Activated B cell treated with CpG ODN at 0.5 μM for 24 hours (primary cell): ENCODE measurements at regions not wholly inside any gene's neighbourhood (a gene's known extent, or its start where the extent isn't known, plus 50 kb on each side); places are given as distances from the start of the nearest gene placed in this dataset.

Source experiments
- ATAC-seq: fragments of 200-7000 bp; cut with Tn5 transposase; one replicate; pipeline ENCODE4 v1.10.0; 2021; ENCODE audit warnings: low read depth, mild to moderate bottlenecking, moderate library complexity
- CTCF ChIA-PET: fragments of 350-600 bp; sonication (Branson Sonifier 250); formaldehyde crosslinking; loops from one replicate; lab custom pipeline; 2021; ENCODE audit warnings: antibody characterized with exemption; lab: Charles Lee
- POLR2A ChIA-PET: fragments of 350-600 bp; sonication (Branson Sonifier 250); formaldehyde crosslinking; loops from one replicate; lab custom pipeline; 2021; ENCODE audit warnings: antibody characterized with exemption; lab: Charles Lee
- DNase-seq: peaks from one replicate; pipeline ENCODE4 v3.0.0; 2022
- H3K27ac Mint-ChIP-seq: one replicate; pipeline ENCODE4 v1.8.0; 2020; ENCODE audit warnings: mixed read lengths
- H3K27me3 Mint-ChIP-seq: one replicate; pipeline ENCODE4 v1.8.0; 2021; ENCODE audit warnings: mixed read lengths
- H3K36me3 Mint-ChIP-seq: one replicate; pipeline ENCODE4 v1.8.0; 2021; ENCODE audit warnings: low read depth, mixed read lengths
- H3K4me1 Mint-ChIP-seq: one replicate; pipeline ENCODE4 v1.8.0; 2021; ENCODE audit warnings: mixed read lengths
- H3K4me3 Mint-ChIP-seq: one replicate; pipeline ENCODE4 v1.8.0; 2020; ENCODE audit warnings: mild to moderate bottlenecking, mixed read lengths
- H3K9me3 Mint-ChIP-seq: one replicate; pipeline ENCODE4 v1.8.0; 2020; ENCODE audit warnings: mixed read lengths
- intact Hi-C: fragments of 100-400 bp; cut with micrococcal nuclease; formaldehyde crosslinking; loops from one replicate; pipeline ENCODE4 v1.15.1; 2024
- TF ChIP-seq, protein P1 (sequence below): fragments of 200-600 bp; IDR thresholded peaks from one replicate; pipeline ENCODE4 v1.8.0; 2022; ENCODE audit warnings: antibody characterized with exemption, mild to moderate bottlenecking

DNA sequence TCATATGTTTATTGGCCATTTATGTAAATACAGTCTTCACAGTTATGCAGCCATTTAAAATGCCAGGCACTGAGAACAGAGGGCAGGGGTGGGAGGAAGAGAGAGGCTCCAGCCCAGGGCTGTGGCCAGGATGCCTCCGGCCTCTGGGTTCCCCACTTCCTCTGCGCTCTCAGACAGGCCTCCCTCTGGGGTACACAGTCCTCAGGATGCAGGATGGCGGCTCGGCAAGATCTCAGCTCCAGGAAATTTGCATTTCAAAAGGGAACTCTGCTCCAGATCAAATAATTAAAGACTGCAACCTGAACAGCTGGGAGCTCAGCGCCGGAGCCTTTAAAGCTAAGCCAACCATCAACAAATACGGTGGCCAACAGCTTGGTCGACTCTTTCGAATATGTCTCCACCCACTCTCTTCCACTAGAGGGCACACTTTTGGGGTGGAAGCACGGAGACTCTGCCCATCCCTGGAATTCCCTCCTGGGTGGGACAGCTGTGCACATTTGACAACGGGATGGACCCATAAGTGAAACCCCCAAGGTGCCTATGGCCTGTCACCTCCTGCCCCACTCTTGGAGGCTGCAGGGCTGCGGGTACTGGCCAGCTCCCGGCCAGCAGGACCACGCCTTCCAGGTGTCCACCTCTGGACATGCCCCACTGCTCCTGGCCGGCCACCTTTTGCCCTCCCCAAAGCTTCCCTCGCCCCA, 1044.7 kb downstream of the BRD1 start:
- ChIA-PET CTCF (no interaction called here), POLR2A (no interaction called here)
- Mint-ChIP-seq H3K9me3 (no peaks in the 10 kb centered on the region), H3K36me3 (no peaks in the 10 kb centered on the region), H3K27me3 (no peaks in the 10 kb centered on the region), H3K27ac (no peak overlapping the region), H3K4me1 (no peaks in the 10 kb centered on the region), H3K4me3 (no peak overlapping the region)
- TF ChIP-seq, protein P1, sequence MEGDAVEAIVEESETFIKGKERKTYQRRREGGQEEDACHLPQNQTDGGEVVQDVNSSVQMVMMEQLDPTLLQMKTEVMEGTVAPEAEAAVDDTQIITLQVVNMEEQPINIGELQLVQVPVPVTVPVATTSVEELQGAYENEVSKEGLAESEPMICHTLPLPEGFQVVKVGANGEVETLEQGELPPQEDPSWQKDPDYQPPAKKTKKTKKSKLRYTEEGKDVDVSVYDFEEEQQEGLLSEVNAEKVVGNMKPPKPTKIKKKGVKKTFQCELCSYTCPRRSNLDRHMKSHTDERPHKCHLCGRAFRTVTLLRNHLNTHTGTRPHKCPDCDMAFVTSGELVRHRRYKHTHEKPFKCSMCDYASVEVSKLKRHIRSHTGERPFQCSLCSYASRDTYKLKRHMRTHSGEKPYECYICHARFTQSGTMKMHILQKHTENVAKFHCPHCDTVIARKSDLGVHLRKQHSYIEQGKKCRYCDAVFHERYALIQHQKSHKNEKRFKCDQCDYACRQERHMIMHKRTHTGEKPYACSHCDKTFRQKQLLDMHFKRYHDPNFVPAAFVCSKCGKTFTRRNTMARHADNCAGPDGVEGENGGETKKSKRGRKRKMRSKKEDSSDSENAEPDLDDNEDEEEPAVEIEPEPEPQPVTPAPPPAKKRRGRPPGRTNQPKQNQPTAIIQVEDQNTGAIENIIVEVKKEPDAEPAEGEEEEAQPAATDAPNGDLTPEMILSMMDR: no peak
- no peak for ATAC-seq
- no peak for DNase-seq
- intact Hi-C loops: no loop called here

DNA sequence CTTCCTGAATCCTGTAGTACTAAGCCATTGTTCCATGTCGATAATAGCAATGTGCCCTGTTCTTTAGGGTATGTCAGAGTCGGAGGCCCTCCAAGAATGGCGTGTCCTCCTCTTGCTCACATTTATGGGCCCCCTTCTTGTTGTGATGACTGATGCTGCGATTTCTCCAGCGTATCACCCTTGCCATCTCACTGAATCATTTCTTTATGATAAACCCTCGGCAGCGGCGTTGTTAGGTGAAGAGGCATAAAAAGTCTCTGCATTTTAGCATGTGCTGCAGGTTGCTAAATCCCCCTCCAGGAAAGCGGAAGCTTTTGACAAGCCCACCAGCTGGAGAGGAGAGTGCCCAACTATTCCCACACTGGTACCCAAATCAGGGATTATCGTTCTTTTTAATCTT, 1045.3 kb downstream of the BRD1 start:
- TF ChIP-seq, protein P1: no peak
- intact Hi-C loops: no loop called here
- Mint-ChIP-seq H3K36me3 (no peaks in the 10 kb centered on the region), H3K4me3 (no peak overlapping the region), H3K27ac (no peak overlapping the region), H3K4me1 (no peaks in the 10 kb centered on the region), H3K9me3 (peaks cover 2% of the 10 kb centered on the region), H3K27me3 (no peaks in the 10 kb centered on the region)
- ATAC-seq: no peak
- ChIA-PET POLR2A (no interaction called here), CTCF (no interaction called here)
- DNase-seq: no peak

DNA sequence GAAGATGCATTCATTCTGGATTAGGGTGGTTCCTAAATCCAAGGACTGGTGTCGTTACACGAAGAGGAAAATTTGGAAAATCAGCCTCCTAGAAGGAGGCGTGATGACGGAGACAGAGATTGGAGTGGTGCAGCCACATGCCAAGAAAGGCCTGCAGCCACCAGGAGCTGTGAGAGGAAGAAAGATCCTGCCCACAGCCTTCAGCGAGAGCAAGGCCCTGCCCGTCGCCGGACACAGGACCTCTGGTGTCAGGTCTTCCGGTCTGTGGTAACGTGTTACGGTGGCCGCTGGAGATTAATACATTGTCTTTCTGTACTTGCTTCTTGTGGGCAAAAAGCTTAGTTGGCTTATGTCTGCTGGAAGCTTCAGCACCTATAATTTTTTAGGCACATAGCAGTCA, 1045.8 kb downstream of the BRD1 start:
- ATAC-seq: no peak
- Mint-ChIP-seq H3K27ac (no peak overlapping the region), H3K36me3 (no peaks in the 10 kb centered on the region), H3K9me3 (peaks cover 6% of the 10 kb centered on the region), H3K27me3 (no peaks in the 10 kb centered on the region), H3K4me1 (no peaks in the 10 kb centered on the region), H3K4me3 (no peak overlapping the region)
- TF ChIP-seq, protein P1: no peak
- CTCF ChIA-PET: no interaction called here
- intact Hi-C loops: no loop called here
- no peak for DNase-seq
- POLR2A ChIA-PET: no interaction called here

DNA sequence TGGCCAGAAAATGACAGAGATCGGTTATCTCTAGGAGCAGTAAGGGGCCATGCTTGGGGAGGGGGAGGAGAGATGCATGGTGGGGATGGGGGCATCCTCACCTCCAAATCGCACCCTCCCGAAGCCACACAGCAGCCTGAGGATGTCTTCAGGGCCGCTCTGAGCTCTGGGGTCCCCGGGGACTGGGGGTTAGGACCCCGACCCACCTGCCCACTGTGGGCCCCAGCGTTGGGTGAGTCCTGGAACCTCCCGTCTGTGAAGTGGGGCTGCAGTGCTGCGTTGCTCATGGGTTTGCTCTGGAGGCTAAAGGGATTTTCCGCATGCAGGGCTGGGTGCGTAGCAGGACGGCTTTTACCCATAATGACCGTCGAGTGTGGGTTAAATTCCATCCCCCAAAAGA, 1046.3 kb downstream of the BRD1 start:
- H3K27me3 Mint-ChIP-seq: no peaks in the 10 kb centered on the region
- H3K36me3 Mint-ChIP-seq: no peaks in the 10 kb centered on the region
- intact Hi-C loops: no loop called here
- H3K4me3 Mint-ChIP-seq: no peak overlapping the region
- peaks cover 6% of the 10 kb centered on the region for H3K9me3 Mint-ChIP-seq
- DNase-seq (no peak), ATAC-seq (no peak)
- POLR2A ChIA-PET: no interaction called here
- TF ChIP-seq, protein P1: no peak
- no peak overlapping the region for H3K27ac Mint-ChIP-seq
- H3K4me1 Mint-ChIP-seq: no peaks in the 10 kb centered on the region
- CTCF ChIA-PET: no interaction called here

DNA sequence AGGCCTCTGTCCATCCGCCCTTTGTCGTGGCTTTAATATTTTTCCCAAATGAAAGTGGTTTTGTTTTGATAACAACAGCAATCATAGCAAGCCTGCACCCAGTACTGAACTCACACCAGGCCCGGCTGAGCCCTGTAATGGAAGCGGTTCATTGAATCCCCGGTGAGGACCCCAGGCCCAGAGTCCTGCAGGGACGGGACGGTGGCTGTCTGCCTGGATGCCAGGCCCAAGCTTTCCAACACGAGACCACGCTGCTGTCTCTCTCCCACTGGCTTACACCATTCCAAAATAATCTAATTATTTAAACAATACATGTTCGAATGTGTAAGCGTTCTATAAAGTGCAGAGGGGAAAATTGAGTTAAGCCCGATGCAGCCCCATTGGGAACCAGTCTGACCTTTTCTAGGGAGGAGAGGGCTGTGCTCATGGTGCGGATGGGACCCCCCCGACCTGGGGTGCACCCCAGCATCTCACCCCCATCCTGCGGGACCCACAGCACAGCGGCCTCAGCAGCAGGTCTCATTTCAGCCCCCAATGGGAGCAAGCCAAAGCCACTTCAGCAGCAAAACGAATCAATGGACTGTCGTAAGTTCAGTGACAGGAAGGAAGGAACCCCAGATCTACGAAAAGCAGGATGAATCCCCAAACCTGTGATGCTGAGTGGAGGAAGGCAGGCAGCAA, 1046.9 kb downstream of the BRD1 start:
- DNase-seq (no peak), ATAC-seq (no peak)
- Mint-ChIP-seq H3K4me1 (no peaks in the 10 kb centered on the region), H3K4me3 (no peak overlapping the region), H3K27ac (no peak overlapping the region), H3K36me3 (no peaks in the 10 kb centered on the region), H3K9me3 (peaks cover 6% of the 10 kb centered on the region), H3K27me3 (no peaks in the 10 kb centered on the region)
- ChIA-PET CTCF (no interaction called here), POLR2A (no interaction called here)
- intact Hi-C loops: no loop called here
- TF ChIP-seq, protein P1: no peak
